IMR-90 (cell line): ENCODE measurements at regions not wholly inside any gene's neighbourhood (a gene's known extent, or its start where the extent isn't known, plus 50 kb on each side); places are given as distances from the start of the nearest gene placed in this dataset.

Experiments used
- BHLHE40 ChIP-seq: fragments of 150-350 bp; IDR thresholded peaks from 2 replicates; pipeline ENCODE4 v1.6.1; 2016; ENCODE audit warnings: mild to moderate bottlenecking, low read depth, low read length
- CEBPB ChIP-seq: IDR thresholded peaks from 2 replicates; pipeline ENCODE4 v1.6.1; 2012; ENCODE audit warnings: low read depth, low read length, improper control_type of control experiment
- CHD1 ChIP-seq: IDR thresholded peaks from 2 replicates; pipeline ENCODE4 v1.6.1; 2012; ENCODE audit warnings: low read depth, low read length, improper control_type of control experiment
- MAZ ChIP-seq: IDR thresholded peaks from 2 replicates; pipeline ENCODE4 v1.6.1; 2012; ENCODE audit warnings: low read depth, mild to moderate bottlenecking, low read length, improper control_type of control experiment, moderate library complexity, borderline replicate concordance
- MXI1 ChIP-seq: IDR thresholded peaks from 2 replicates; pipeline ENCODE4 v1.6.1; 2012; ENCODE audit warnings: low read depth, mild to moderate bottlenecking, low read length, moderate library complexity, borderline replicate concordance
- NFE2L2 ChIP-seq: fragments of 150-350 bp; IDR thresholded peaks from 2 replicates; pipeline ENCODE4 v1.6.1; 2016; ENCODE audit warnings: low read depth, mild to moderate bottlenecking, low read length
- POLR2A ChIP-seq: IDR thresholded peaks from 2 replicates; pipeline ENCODE4 v1.6.1; 2012; ENCODE audit warnings: mild to moderate bottlenecking, low read depth, low read length
- RAD21 ChIP-seq: IDR thresholded peaks from 2 replicates; pipeline ENCODE4 v1.6.1; 2012; ENCODE audit warnings: low read length, improper control_type of control experiment
- RFX5 ChIP-seq: IDR thresholded peaks from 2 replicates; pipeline ENCODE4 v1.8.0; 2012; ENCODE audit warnings: low read depth, mild to moderate bottlenecking, low read length, moderate library complexity
- TF ChIP-seq, protein P1 (sequence below): conservative IDR thresholded peaks from 2 replicates; pipeline ENCODE4 v1.5.1; 2012; ENCODE audit warnings: mild to moderate bottlenecking, low read depth, low read length, improper control_type of control experiment
- TF ChIP-seq, protein P2 (sequence below): fragments of 150-350 bp; IDR thresholded peaks from 2 replicates; pipeline ENCODE4 v1.6.1; 2017; ENCODE audit warnings: mild to moderate bottlenecking, antibody characterized with exemption, low read length, low read depth

DNA sequence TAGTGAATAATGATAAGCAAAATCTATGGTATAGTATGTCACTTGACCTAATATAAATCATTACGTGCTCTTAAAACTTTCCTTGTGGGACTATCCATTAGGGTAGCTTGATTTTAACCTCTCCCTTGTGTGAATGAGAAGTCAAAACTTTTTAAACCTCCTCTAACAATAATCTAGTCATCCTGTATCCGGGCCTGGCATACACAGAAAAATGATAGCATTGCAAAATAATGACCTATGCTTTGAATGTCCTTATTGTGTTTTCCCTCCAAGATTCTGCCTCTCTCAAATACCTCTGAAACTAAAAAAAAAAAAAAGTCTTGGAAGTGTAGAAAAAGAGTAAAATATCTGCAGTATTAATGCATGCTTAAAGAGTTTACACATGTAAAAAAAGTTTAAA, 250.0 kb upstream of the NDST3 start:
- TF ChIP-seq, protein P1, sequence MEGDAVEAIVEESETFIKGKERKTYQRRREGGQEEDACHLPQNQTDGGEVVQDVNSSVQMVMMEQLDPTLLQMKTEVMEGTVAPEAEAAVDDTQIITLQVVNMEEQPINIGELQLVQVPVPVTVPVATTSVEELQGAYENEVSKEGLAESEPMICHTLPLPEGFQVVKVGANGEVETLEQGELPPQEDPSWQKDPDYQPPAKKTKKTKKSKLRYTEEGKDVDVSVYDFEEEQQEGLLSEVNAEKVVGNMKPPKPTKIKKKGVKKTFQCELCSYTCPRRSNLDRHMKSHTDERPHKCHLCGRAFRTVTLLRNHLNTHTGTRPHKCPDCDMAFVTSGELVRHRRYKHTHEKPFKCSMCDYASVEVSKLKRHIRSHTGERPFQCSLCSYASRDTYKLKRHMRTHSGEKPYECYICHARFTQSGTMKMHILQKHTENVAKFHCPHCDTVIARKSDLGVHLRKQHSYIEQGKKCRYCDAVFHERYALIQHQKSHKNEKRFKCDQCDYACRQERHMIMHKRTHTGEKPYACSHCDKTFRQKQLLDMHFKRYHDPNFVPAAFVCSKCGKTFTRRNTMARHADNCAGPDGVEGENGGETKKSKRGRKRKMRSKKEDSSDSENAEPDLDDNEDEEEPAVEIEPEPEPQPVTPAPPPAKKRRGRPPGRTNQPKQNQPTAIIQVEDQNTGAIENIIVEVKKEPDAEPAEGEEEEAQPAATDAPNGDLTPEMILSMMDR = no peak
- no peak for TF ChIP-seq RAD21
- no peak for TF ChIP-seq CEBPB
- no peak for TF ChIP-seq POLR2A
- TF ChIP-seq, protein P2, sequence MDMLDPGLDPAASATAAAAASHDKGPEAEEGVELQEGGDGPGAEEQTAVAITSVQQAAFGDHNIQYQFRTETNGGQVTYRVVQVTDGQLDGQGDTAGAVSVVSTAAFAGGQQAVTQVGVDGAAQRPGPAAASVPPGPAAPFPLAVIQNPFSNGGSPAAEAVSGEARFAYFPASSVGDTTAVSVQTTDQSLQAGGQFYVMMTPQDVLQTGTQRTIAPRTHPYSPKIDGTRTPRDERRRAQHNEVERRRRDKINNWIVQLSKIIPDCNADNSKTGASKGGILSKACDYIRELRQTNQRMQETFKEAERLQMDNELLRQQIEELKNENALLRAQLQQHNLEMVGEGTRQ = no peak
- no peak for TF ChIP-seq RFX5
- no peak for TF ChIP-seq MAZ
- no peak for TF ChIP-seq CHD1
- TF ChIP-seq MXI1 = no peak
- no peak for TF ChIP-seq BHLHE40
- no peak for TF ChIP-seq NFE2L2
